OCI-LY3 (cell line): ENCODE measurements at regions not wholly inside any gene's neighbourhood (a gene's known extent, or its start where the extent isn't known, plus 50 kb on each side); places are given as distances from the start of the nearest gene placed in this dataset.

Source experiments
- CTCF ChIP-seq: fragments of 200-600, 300-600 bp; sonication (generic); IDR thresholded peaks from 2 replicates; pipeline ENCODE4 v1.5.1; 2014; ENCODE audit warnings: antibody characterized with exemption, low read length, low read depth
- EZH2phosphoT487 ChIP-seq: fragments of 200-600 bp; shearing (Covaris generic); IDR thresholded peaks from 2 replicates; pipeline ENCODE4 v1.6.1; 2018; ENCODE audit warnings: antibody characterized with exemption, mixed run types, low read depth

GRCh38 chr1:234955107-234955731, 173.4 kb downstream of the TOMM20 start:
- TF ChIP-seq CTCF, result no peak
- TF ChIP-seq EZH2phosphoT487, result no peak
